Mesenchymal stem cell (in vitro differentiated cells and primary cell): ENCODE measurements at regions not wholly inside any gene's neighbourhood (a gene's known extent, or its start where the extent isn't known, plus 50 kb on each side); places are given as distances from the start of the nearest gene placed in this dataset.

Source experiments
- DNase-seq: peaks from one replicate; pipeline ENCODE4 v3.0.0-alpha.2; 2013
- H2AFZ ChIP-seq: one replicate; pipeline ENCODE4 v1.6.1; 2013; ENCODE audit warnings: low read depth, mild to moderate bottlenecking, control low read depth, inconsistent platforms, low read length, moderate library complexity
- H2AK5ac ChIP-seq: 2 replicates; pipeline ENCODE4 v1.6.1; 2013; ENCODE audit warnings: low read length, moderate library complexity, mild to moderate bottlenecking, inconsistent platforms; ENCODE audit not compliant: severe bottlenecking
- H2BK120ac ChIP-seq: one replicate; pipeline ENCODE4 v1.6.1; 2013; ENCODE audit warnings: low read depth, mild to moderate bottlenecking, inconsistent platforms, low read length, moderate library complexity
- H2BK12ac ChIP-seq, 2 experiments: one replicate each; pipeline ENCODE4 v1.6.1; 2013; ENCODE audit warnings: inconsistent platforms in 2 of 2, low read length in 2 of 2, mild to moderate bottlenecking in 2 of 2, moderate library complexity in 2 of 2, control low read depth in 1 of 2
- H2BK15ac ChIP-seq: one replicate; pipeline ENCODE4 v1.6.1; 2013; ENCODE audit warnings: mild to moderate bottlenecking, low read depth, inconsistent platforms; ENCODE audit not compliant: poor library complexity, severe bottlenecking
- H2BK5ac ChIP-seq: 2 replicates; pipeline ENCODE4 v1.6.1; 2013; ENCODE audit warnings: low read depth, mild to moderate bottlenecking, low read length, control low read depth, inconsistent platforms; ENCODE audit not compliant: poor library complexity, severe bottlenecking
- H3K14ac ChIP-seq, 2 experiments: one replicate each; pipeline ENCODE4 v1.6.1; 2013; ENCODE audit warnings: inconsistent platforms in 2 of 2, low read length in 2 of 2, control low read depth in 1 of 2, mild to moderate bottlenecking in 1 of 2, moderate library complexity in 1 of 2
- H3K18ac ChIP-seq, 2 experiments: one replicate each; pipeline ENCODE4 v1.6.1; 2013; ENCODE audit warnings: inconsistent platforms in 2 of 2, low read length in 2 of 2, control low read depth in 1 of 2, low read depth in 1 of 2, mild to moderate bottlenecking in 1 of 2
- H3K23ac ChIP-seq, 2 experiments: one replicate each; pipeline ENCODE4 v1.6.1; 2013; ENCODE audit warnings: inconsistent platforms in 2 of 2, low read length in 2 of 2, mild to moderate bottlenecking in 2 of 2, moderate library complexity in 2 of 2, control low read depth in 1 of 2
- H3K27ac ChIP-seq: 2 replicates; pipeline ENCODE4 v1.5.1; 2013; ENCODE audit warnings: mild to moderate bottlenecking, moderate library complexity, low read length, control low read depth, inconsistent platforms; ENCODE audit not compliant: poor library complexity, severe bottlenecking
- H3K27me3 ChIP-seq, 2 experiments: 2 replicates each; pipeline versions ENCODE4 v1.6.1 to v1.7.0; 2013; ENCODE audit warnings: low read length in 2 of 2, mild to moderate bottlenecking in 2 of 2, moderate library complexity in 2 of 2, control low read depth in 1 of 2, inconsistent platforms in 1 of 2; ENCODE audit not compliant: control insufficient read depth in 1 of 2, insufficient read depth in 1 of 2
- H3K36me3 ChIP-seq, 2 experiments: 2 replicates each; pipeline versions ENCODE4 v1.6.1 to v1.7.0; 2013; ENCODE audit warnings: low read length in 2 of 2, control low read depth in 1 of 2, inconsistent platforms in 1 of 2, low read depth in 1 of 2, mild to moderate bottlenecking in 1 of 2; ENCODE audit not compliant: insufficient read depth in 2 of 2, control insufficient read depth in 1 of 2
- H3K4ac ChIP-seq, 2 experiments: one replicate each; pipeline ENCODE4 v1.6.1; 2013; ENCODE audit warnings: inconsistent platforms in 2 of 2, low read length in 2 of 2, mild to moderate bottlenecking in 2 of 2, moderate library complexity in 2 of 2, control low read depth in 1 of 2, low read depth in 1 of 2
- H3K4me1 ChIP-seq: 2 replicates; pipeline ENCODE4 v1.6.1; 2013; ENCODE audit warnings: low read depth, low read length, control low read depth; ENCODE audit not compliant: control insufficient read depth, insufficient read depth
- H3K4me2 ChIP-seq: 2 replicates; pipeline ENCODE4 v1.6.1; 2013; ENCODE audit warnings: low read length, mild to moderate bottlenecking, inconsistent platforms; ENCODE audit not compliant: poor library complexity, severe bottlenecking
- H3K4me3 ChIP-seq, 2 experiments: 2 replicates each; pipeline versions ENCODE4 v1.5.1 to v1.7.0; 2013; ENCODE audit warnings: low read length in 2 of 2, mild to moderate bottlenecking in 2 of 2, control low read depth in 1 of 2, low read depth in 1 of 2; ENCODE audit not compliant: insufficient read depth in 1 of 2
- H3K79me1 ChIP-seq: replicated peaks from 2 replicates; pipeline ENCODE4 v1.6.1; 2013; ENCODE audit warnings: mild to moderate bottlenecking, control low read depth, low read length, inconsistent platforms; ENCODE audit not compliant: poor library complexity, severe bottlenecking
- H3K9ac ChIP-seq: 2 replicates; pipeline ENCODE4 v1.7.0; 2013; ENCODE audit warnings: mild to moderate bottlenecking, low read length, moderate library complexity
- H3K9me3 ChIP-seq: 2 replicates; pipeline ENCODE4 v1.7.0; 2013; ENCODE audit warnings: mild to moderate bottlenecking, low read length; ENCODE audit not compliant: control insufficient read depth
- H4K8ac ChIP-seq: one replicate; pipeline ENCODE4 v1.6.1; 2013; ENCODE audit warnings: inconsistent platforms, mild to moderate bottlenecking, low read length, moderate library complexity
- H4K91ac ChIP-seq: one replicate; pipeline ENCODE4 v1.6.1; 2013; ENCODE audit warnings: mild to moderate bottlenecking, low read length, inconsistent platforms
- WGBS: methylation state at CpG from one replicate; pipeline ENCODE4 v1.1.7; 2013; ENCODE audit warnings: mixed read lengths; 5-methylcytosine and 5-hydroxymethylcytosine counted together

DNA sequence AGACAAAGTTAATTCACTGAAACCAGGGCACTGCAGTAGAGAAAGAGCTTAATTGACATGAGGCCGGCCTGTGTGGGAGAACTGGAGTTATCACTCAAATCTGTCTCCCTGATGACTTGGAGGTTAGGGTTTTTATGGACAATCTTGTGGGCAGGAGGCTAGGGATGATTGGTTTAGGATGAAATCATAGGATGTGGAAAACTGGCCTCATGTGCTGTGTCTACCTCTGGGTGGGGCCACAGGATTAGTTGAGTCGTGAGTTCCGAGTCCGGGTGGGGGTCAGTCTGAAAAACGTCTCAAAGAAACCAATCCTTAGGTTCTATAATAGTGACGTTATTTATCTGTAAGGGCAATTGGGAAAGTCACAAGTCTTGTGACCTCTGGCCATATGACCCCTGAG lies 68.1 kb downstream of the UCHL1 start:
- no peaks in the 10 kb centered on the region for H3K79me1 ChIP-seq
- H4K91ac ChIP-seq = no peak overlapping the region
- H3K4ac ChIP-seq = no peak overlapping the region
- H3K9ac ChIP-seq = no peak overlapping the region
- H3K36me3 ChIP-seq = no peaks in the 10 kb centered on the region
- DNase-seq = no peak
- no peak overlapping the region for H4K8ac ChIP-seq
- no peak overlapping the region for H2BK120ac ChIP-seq
- no peak overlapping the region for H3K27ac ChIP-seq
- H2BK5ac ChIP-seq = no peak overlapping the region
- H3K4me3 ChIP-seq = no peak overlapping the region
- H3K4me1 ChIP-seq = no peaks in the 10 kb centered on the region
- H2AK5ac ChIP-seq = no peak overlapping the region
- H3K14ac ChIP-seq = no peak overlapping the region
- no peaks in the 10 kb centered on the region for H3K27me3 ChIP-seq
- H3K9me3 ChIP-seq = no peaks in the 10 kb centered on the region
- H2BK15ac ChIP-seq = no peak overlapping the region
- H2AFZ ChIP-seq = no peak overlapping the region
- H3K23ac ChIP-seq = no peak overlapping the region
- 97% methylated on average over 5 of the region's 6 CpGs for WGBS
- H2BK12ac ChIP-seq = no peak overlapping the region
- H3K4me2 ChIP-seq = no peak overlapping the region
- H3K18ac ChIP-seq = no peak overlapping the region

DNA sequence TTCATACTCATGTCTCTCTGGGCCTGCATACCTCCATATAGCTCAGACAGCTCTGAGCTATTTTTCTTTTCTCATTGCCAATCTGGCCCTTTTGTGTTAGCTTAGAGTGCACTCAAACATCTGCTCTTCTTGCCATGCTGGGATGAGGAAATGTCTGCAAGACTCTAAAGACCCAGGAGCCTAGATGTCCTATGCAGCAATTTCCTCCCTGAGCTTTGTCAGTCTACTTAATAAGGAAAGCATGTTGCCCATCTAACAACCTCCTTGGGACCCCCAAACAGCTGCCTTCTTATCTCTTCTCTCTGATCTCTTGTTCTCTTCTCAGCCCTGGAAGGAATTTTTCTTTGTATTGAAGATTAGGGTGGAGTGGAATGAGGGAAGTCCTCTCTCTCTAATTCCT lies 69.2 kb downstream of the UCHL1 start:
- Histone ChIP-seq H3K4me3 (no peak overlapping the region), H2AK5ac (no peak overlapping the region), H3K36me3 (no peaks in the 10 kb centered on the region), H3K18ac (no peak overlapping the region), H3K4me1 (no peaks in the 10 kb centered on the region), H3K4ac (peak overlapping the region in 1 of 2 experiments; percentile 61), H3K9me3 (no peaks in the 10 kb centered on the region), H3K27ac (no peak overlapping the region), H2BK12ac (no peak overlapping the region), H2BK5ac (no peak overlapping the region), H2AFZ (no peak overlapping the region), H4K91ac (no peak overlapping the region), H3K23ac (no peak overlapping the region), H3K79me1 (no peaks in the 10 kb centered on the region), H2BK120ac (no peak overlapping the region), H2BK15ac (no peak overlapping the region), H3K27me3 (no peaks in the 10 kb centered on the region), H3K4me2 (no peak overlapping the region), H4K8ac (no peak overlapping the region), H3K14ac (no peak overlapping the region), H3K9ac (no peak overlapping the region)
- no peak for DNase-seq

DNA sequence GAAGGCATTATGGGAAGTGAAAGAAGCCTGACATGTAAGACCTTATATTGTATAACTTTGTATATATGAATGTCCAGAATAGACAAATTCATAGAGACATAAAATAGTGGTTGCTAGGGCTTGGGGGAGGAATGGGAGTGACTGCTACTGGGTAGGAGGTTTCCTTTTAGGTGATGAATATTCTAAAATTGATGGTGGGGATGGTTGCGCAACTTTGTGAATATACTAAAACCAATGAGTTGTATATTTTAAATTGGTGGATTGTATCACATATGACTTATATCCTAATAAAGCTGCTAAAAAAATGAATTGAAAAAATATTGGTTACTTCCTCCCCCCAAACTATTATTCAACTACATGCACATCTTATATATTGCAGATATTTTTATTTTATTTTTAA lies 70.0 kb downstream of the UCHL1 start:
- Histone ChIP-seq H3K4me1 (no peaks in the 10 kb centered on the region), H2BK5ac (no peak overlapping the region), H4K8ac (no peak overlapping the region), H2BK120ac (no peak overlapping the region), H3K27me3 (no peaks in the 10 kb centered on the region), H3K23ac (no peak overlapping the region), H3K36me3 (no peaks in the 10 kb centered on the region), H3K18ac (no peak overlapping the region), H3K79me1 (no peaks in the 10 kb centered on the region), H2BK12ac (no peak overlapping the region), H3K4ac (no peak overlapping the region), H3K4me3 (no peak overlapping the region), H2AFZ (no peak overlapping the region), H3K14ac (no peak overlapping the region), H3K9me3 (no peaks in the 10 kb centered on the region), H4K91ac (no peak overlapping the region), H3K27ac (no peak overlapping the region), H2AK5ac (no peak overlapping the region), H3K4me2 (no peak overlapping the region), H3K9ac (no peak overlapping the region), H2BK15ac (no peak overlapping the region)
- no peak for DNase-seq
- no CpG with 5 or more reads among the region's 1 CpG for WGBS

DNA sequence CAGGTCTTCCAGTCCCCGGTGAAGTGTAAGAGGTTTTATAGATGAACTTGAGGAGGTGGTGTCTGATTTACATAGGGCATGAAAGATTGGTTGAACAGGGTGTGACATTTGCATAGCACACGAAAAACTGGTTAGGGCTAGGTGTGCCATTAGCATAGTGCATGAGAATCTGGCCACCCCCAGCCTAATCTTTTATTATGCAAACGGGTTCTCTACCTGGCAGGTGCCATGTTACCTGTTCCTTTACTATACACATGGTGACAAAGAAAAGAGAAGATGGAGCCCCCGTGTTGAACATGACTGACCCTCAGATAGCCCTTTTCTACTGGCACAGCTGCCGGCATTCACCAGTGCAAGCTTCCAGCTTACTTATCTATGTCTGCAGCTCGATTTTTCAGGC lies 71.0 kb downstream of the UCHL1 start:
- Histone ChIP-seq H3K4ac (no peak overlapping the region), H4K91ac (no peak overlapping the region), H3K18ac (peak overlapping the region in 1 of 2 experiments; percentile 16), H2AK5ac (no peak overlapping the region), H3K4me1 (no peaks in the 10 kb centered on the region), H2BK120ac (no peak overlapping the region), H4K8ac (no peak overlapping the region), H3K4me3 (no peak overlapping the region), H2BK5ac (no peak overlapping the region), H3K4me2 (no peak overlapping the region), H3K79me1 (no peaks in the 10 kb centered on the region), H2BK12ac (no peak overlapping the region), H3K27me3 (no peaks in the 10 kb centered on the region), H3K36me3 (no peaks in the 10 kb centered on the region), H3K9ac (no peak overlapping the region), H2BK15ac (no peak overlapping the region), H3K9me3 (no peaks in the 10 kb centered on the region), H3K14ac (no peak overlapping the region), H2AFZ (no peak overlapping the region), H3K23ac (no peak overlapping the region), H3K27ac (no peak overlapping the region)
- DNase-seq = no peak
- WGBS = 66% methylated on average over 4 of the region's 6 CpGs
